ENCODE measurements at regions not wholly inside any gene's neighbourhood (a gene's known extent, or its start where the extent isn't known, plus 50 kb on each side); places are given as distances from the start of the nearest gene placed in this dataset.

GRCh38 chr20:4471221-4471620 lies 215.0 kb upstream of the PRNP start:
- no peak for TF ChIP-seq CTCF (IDR thresholded peaks at IDR 0.05)
- no peak for TF ChIP-seq POLR2A (IDR thresholded peaks at IDR 0.05)

Measured in lower leg skin (tissue), 3 donors.